Upper lobe of left lung (tissue), 4 donors: ENCODE measurements at regions not wholly inside any gene's neighbourhood (a gene's known extent, or its start where the extent isn't known, plus 50 kb on each side); places are given as distances from the start of the nearest gene placed in this dataset.

Experiments used
- POLR2A ChIP-seq, 4 donors: fragments of 450-650 bp; IDR thresholded peaks; one replicate each; pipeline ENCODE4 v1.5.1; 2016 to 2017; ENCODE audit warnings: antibody characterized with exemption in 4 of 4, mild to moderate bottlenecking in 2 of 4
- POLR2AphosphoS5 ChIP-seq, 2 donors: sonication (generic); formaldehyde crosslinking; IDR thresholded peaks; one replicate each; pipeline ENCODE4 v1.5.1; 2017; ENCODE audit warnings: antibody characterized with exemption in 2 of 2
- TF ChIP-seq, protein P1 (sequence below), 6 experiments: fragments of 450-650 bp in 4 of 6; fragments of 200-600 bp in 2 of 6; sonication (generic) in 2 of 6; IDR thresholded peaks; one replicate each; pipeline ENCODE4 v1.5.1; 2016 to 2019; ENCODE audit warnings: antibody characterized with exemption in 6 of 6

DNA sequence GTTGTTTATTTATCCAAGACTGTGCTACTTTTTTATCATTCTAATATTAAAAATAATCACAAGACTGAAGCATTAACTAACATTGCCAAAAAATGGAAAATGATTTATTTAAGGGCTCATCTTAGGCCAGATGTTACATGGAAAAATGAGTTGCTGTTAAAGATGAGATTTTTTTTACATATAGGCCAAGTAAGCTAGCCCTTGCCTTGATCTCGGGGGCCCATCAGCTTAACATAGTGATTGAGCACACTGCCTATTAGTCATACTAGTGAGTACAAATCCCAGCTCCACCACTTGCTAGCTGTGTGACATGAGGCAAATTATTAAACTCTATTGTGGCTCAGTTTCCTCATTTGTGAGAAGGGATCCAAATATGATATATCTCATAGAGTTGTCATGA lies 275.9 kb upstream of the SNX7 start:
- TF ChIP-seq, protein P1, sequence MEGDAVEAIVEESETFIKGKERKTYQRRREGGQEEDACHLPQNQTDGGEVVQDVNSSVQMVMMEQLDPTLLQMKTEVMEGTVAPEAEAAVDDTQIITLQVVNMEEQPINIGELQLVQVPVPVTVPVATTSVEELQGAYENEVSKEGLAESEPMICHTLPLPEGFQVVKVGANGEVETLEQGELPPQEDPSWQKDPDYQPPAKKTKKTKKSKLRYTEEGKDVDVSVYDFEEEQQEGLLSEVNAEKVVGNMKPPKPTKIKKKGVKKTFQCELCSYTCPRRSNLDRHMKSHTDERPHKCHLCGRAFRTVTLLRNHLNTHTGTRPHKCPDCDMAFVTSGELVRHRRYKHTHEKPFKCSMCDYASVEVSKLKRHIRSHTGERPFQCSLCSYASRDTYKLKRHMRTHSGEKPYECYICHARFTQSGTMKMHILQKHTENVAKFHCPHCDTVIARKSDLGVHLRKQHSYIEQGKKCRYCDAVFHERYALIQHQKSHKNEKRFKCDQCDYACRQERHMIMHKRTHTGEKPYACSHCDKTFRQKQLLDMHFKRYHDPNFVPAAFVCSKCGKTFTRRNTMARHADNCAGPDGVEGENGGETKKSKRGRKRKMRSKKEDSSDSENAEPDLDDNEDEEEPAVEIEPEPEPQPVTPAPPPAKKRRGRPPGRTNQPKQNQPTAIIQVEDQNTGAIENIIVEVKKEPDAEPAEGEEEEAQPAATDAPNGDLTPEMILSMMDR (IDR thresholded peaks at IDR 0.05): no peak
- TF ChIP-seq POLR2A (IDR thresholded peaks at IDR 0.05) (no peak), POLR2AphosphoS5 (IDR thresholded peaks at IDR 0.05) (no peak)
